ENCODE measurements at regions not wholly inside any gene's neighbourhood (a gene's known extent, or its start where the extent isn't known, plus 50 kb on each side); places are given as distances from the start of the nearest gene placed in this dataset.

DNA sequence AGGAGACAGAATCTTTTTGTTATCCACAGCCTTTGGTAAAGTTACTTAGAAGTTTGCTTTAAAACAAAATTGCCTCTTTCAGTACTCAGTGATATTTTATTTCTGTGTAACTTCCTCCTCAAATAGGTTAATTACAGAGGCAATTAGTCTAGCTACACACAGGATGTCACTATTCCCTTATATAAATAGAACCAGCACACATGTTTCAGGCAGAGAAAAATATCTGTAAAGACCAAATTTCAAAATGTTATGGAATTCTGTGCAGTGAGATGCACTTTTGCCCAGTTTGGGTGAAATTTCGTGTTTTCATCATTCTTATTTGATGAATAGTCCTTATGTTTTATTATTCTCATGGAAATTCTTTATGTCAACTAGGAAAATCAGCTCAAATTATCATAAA lies 410.6 kb upstream of the SOX5 start:
- TF ChIP-seq, protein P1, sequence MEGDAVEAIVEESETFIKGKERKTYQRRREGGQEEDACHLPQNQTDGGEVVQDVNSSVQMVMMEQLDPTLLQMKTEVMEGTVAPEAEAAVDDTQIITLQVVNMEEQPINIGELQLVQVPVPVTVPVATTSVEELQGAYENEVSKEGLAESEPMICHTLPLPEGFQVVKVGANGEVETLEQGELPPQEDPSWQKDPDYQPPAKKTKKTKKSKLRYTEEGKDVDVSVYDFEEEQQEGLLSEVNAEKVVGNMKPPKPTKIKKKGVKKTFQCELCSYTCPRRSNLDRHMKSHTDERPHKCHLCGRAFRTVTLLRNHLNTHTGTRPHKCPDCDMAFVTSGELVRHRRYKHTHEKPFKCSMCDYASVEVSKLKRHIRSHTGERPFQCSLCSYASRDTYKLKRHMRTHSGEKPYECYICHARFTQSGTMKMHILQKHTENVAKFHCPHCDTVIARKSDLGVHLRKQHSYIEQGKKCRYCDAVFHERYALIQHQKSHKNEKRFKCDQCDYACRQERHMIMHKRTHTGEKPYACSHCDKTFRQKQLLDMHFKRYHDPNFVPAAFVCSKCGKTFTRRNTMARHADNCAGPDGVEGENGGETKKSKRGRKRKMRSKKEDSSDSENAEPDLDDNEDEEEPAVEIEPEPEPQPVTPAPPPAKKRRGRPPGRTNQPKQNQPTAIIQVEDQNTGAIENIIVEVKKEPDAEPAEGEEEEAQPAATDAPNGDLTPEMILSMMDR (IDR thresholded peaks at IDR 0.05): peak in 1 of 6 experiments; percentile 15
- TF ChIP-seq POLR2A (IDR thresholded peaks at IDR 0.05): no peak

All from upper lobe of left lung (tissue), 4 donors.